ENCODE measurements at regions not wholly inside any gene's neighbourhood (a gene's known extent, or its start where the extent isn't known, plus 50 kb on each side); places are given as distances from the start of the nearest gene placed in this dataset.

DNA sequence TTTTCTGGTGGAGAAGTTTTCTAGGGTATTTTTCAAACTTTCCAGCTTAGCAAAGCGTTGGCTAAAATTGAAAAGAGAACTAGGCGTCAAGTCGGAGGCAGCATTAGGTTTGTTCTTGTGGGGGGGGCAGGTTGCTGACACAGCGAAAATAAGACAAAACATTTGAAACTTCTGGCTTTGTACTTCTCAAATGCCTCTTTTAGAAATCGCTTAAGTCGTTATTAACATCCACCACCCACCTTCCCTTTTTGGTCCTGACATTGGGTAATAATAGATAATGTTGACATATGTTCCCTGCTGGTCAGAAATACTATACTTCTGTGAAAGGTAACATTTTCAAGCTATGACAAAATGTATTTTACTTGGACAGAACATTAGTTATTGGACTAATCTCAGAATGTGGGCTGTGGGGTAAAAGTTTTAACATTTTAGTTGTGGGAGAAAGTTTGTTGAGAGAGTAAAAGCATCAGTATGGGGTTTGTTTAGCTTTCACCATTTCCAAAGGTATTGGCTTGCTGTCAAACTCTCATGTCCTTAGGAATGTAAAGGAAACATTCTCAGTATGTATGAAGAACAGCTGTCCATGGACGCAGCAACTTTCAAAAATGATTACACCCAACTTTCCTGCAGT lies 88.1 kb upstream of the ZEB2 start:
- no peak for DNase-seq (ENCODE audit: low spot score)

GRCh38 chr2:144607099-144607498 lies 87.2 kb upstream of the ZEB2 start:
- no peak for DNase-seq (ENCODE audit: low spot score)

DNA sequence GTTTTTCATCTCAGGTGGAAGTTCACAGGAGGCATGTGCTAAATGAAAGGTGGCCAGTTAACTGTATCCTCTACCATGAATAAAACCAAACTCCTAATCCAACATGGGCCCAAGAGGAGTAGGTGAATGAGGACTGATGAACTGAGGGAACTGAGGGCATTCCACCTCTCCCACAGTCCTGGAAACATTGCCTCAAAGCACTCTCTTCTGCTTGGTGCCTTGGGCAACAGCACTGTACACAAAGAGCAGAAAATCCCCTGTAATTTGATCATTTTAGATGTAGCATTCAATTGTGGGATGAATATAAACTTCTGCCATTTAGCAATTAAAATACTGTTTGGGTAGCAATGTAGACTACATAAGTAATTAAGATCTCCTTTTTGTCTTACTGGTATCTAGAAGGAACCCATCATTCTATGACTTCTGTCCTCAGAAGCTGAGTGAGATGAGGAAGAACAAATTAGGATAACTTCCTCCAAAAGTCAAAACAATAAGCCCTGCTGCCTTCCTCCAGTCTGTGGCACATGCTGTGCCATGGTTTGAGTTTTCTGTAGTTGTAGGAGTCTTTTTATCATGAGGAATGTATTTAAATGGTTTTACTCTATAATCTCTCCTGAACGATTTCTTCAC lies 86.7 kb upstream of the ZEB2 start:
- DNase-seq (ENCODE audit: low spot score): no peak

GRCh38 chr2:144605231-144605840 lies 85.4 kb upstream of the ZEB2 start:
- DNase-seq (ENCODE audit: low spot score): no peak

GRCh38 chr2:144603334-144603733 lies 83.4 kb upstream of the ZEB2 start:
- DNase-seq (ENCODE audit: low spot score): no peak

- DNase-seq (ENCODE audit: low spot score): no peak
These were observed 79.0 kb upstream of the ZEB2 start for GRCh38 chr2:144598906-144599305.

DNA sequence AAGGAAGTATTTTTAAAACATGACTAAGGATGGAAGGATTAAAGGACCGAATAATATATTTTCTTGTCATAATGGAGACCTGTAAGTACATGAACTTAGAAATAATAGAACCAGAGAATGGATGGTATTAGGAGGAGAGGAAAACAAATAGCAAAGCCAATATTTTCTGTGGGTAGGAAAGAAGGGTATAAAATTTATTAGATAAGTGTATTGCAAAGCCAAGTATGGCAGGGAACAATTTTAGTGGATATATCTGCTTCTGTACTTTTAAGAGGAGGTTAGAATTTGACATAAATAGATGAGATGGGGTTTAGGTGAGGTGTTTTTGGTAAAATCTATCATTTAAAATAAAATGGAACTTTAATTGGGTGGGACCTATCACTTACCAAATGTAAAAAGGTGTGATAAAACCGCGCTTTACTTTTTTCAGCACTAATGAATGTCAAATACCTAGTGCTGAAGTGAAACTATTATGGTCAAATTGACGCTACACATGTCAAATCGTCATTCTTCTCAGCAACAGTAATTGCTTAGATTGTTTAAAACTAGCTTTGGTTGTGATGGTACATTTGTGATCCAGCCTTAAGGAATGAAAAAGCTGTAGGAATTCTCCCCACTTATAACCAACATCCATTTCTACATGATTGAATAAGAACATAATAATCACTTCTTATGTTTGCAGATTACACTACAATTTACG lies 78.1 kb upstream of the ZEB2 start:
- no peak for DNase-seq (ENCODE audit: low spot score)

GRCh38 chr2:144597388-144597787 lies 77.5 kb upstream of the ZEB2 start:
- no peak for DNase-seq (ENCODE audit: low spot score)

GRCh38 chr2:144596073-144596871 lies 76.4 kb upstream of the ZEB2 start:
- DNase-seq (ENCODE audit: low spot score): peak; percentile 28

DNA sequence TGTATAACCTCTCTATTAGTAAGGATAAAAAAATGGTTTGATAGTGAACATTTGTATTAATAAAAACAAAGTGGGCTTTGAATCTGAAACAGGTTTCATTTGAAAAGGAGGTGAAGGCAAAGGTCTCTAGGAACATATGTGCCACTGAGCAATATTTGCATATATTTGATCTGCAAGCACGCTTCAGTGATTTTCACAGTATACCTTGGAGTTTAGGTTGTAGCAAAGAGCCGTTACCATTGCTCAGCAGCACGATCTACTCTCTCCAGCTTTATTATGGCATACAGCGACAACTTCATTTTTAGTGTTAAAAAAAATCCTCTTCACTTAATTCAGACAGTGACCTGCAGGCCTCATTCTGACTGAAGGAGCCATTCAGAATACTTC lies 75.8 kb upstream of the ZEB2 start:
- no peak for DNase-seq (ENCODE audit: low spot score)

DNA sequence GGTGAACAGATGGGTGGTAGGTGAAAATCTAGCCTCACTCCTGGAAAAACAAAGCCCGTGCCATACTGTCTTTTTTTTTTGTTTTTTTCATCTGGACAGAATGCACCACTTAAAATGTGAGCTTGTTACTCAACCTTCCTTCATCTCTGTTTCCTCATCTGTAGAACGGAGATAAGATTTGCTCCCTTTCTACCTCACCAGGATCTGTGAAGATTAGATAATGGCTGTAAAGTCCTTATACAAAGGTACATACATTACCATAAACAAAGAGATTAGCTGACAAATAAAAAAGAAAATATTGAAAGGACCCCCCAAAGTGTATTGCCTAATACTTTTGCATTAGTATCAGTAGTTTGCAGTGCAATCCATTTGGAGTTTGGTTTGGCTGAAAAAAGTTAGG lies 75.4 kb upstream of the ZEB2 start:
- DNase-seq (ENCODE audit: low spot score): no peak

DNA sequence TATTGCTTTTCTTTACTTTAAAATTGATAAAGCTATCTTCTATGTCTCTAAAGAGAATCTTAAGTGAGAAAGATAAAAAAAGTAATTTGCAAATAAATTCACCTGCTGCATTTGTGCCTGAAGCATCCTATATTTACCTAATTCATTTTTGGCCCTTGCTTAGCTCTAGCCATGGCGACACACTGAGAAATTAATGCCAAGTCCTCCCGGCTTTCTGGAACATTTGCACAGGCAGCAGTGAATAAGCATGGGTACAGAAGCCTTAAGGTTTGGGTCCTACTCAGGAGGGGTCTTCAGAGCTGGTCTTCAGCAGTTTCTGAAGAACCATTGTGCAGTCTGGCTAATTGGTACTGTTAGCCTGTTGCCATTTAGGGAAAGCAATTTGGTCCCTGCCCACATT lies 73.9 kb upstream of the ZEB2 start:
- no peak for DNase-seq (ENCODE audit: low spot score)

- no peak for DNase-seq (ENCODE audit: low spot score)
These were observed 72.8 kb upstream of the ZEB2 start for GRCh38 chr2:144592500-144593256.

GRCh38 chr2:144587306-144587705 lies 67.4 kb upstream of the ZEB2 start:
- no peak for DNase-seq (ENCODE audit: low spot score)

DNA sequence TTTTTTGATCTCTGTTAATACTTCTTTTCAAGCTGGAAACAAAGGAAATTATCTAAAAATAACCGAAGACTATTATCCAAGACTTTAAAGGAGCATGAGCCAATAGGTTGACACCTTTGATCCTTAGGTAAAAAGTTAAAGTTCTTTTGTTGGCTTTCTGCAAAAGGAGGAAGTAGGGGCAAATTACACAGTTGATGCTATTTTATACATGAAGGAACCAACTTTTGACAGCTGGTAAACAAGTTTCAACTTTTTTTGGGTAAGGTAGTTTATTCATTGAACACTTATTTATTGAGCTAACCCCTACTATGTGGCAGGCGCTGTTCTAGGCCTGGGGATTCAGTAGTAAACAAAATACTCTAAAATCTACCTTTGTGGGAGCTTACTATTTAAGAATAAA lies 66.6 kb upstream of the ZEB2 start:
- DNase-seq (ENCODE audit: low spot score): no peak

DNA sequence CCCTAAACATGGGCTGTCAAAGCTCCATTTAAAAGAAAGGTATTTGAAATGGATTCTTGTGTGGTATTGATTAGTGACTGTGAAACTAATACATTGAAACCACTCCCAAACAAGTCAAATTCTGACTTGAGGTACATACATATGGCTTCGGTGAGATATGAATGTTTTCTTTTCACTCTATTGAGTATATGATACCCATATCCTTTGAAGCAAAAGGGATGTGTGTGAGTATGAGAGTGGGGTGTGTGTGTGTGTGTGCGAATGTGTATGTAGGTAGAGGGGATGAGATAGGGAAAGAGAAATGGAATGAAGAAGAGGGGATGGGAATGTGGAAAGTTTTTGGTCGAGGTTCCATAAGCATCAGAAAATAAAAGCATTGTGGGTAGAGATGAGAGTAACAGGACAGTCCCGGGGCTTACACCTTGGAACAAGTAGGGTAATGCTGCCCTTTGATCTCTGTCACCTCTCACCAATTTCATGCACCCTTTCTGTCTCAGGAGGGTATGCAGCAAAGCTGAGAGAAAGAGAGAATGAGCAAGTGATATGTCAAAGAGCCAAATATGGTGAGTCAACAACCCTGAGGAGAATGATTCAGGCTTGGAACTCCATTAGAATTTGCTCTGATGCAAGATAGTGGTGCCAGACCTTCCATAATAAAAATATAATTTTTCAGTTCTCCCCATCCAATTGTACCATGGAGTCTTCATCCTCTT lies 64.0 kb upstream of the ZEB2 start:
- DNase-seq (ENCODE audit: low spot score): no peak

DNA sequence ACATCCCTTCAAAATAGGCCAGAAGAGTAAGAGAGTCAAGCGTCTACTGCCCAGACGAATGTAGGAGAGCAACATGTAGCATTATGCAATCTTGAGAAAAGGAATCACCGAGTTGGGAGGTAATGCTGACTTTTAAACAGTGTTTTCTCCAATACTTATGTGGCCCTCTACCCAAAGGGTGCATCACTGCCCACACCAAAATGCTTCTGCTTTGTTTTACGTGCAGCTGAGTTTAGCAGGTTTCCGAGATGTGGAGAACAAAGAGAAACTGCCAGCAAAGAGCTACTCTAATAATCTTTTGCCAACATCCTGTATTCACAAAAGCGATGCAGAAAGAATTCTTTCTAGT lies 63.4 kb upstream of the ZEB2 start:
- no peak for DNase-seq (ENCODE audit: low spot score)

- DNase-seq (ENCODE audit: low spot score): no peak
These were observed 62.9 kb upstream of the ZEB2 start for GRCh38 chr2:144582651-144583380.

- DNase-seq (ENCODE audit: low spot score): no peak
These were observed 60.7 kb upstream of the ZEB2 start for GRCh38 chr2:144580521-144581161.

- DNase-seq (ENCODE audit: low spot score): no peak
These were observed 59.6 kb upstream of the ZEB2 start for GRCh38 chr2:144579556-144579955.

All from SW480 (cell line).